Mammary epithelial cell (primary cell): ENCODE measurements at regions not wholly inside any gene's neighbourhood (a gene's known extent, or its start where the extent isn't known, plus 50 kb on each side); places are given as distances from the start of the nearest gene placed in this dataset.

ENCODE experiments used
- EZH2 ChIP-seq: IDR thresholded peaks from 2 replicates; pipeline ENCODE4 v1.6.1; 2012; ENCODE audit warnings: low read length, inconsistent platforms, borderline replicate concordance
- TF ChIP-seq, protein P1 (sequence below), 2 donors: IDR thresholded peaks in 1 of 2; conservative IDR thresholded peaks in 1 of 2; 2 replicates each; pipeline ENCODE4 v1.5.1; 2011 to 2012; ENCODE audit warnings: inconsistent platforms in 2 of 2, low read length in 2 of 2, mild to moderate bottlenecking in 2 of 2, control low read depth in 1 of 2, low read depth in 1 of 2; ENCODE audit not compliant: insufficient read depth in 1 of 2; ENCODE audit errors: extremely low read depth in 1 of 2

DNA sequence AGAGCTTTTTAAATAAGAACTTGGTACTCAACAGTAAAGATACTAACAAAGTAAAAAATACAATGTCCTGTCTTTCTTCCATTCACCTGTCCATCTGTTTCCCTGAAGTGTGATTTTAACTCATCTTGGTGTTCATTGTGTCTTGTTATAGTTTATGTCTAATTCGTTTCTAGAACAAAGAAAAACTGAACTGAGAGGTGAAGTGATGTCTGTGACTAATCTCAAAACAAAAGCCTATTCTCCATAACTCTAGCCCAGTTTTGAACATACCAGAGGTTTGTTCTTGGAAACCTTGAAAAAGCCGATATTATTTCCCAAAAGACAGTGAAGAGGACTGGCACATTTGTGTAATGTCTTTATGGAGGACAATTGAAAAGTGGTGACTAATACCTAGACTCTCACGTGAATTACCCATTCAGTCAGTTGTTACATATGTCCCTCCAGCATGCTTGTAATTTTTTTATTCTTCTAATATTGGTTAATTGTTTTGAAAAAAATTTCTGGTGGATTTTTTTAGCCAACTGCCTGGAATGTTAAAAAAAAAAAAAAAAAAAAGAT, 725.8 kb downstream of the SATB2 start:
- TF ChIP-seq, protein P1, sequence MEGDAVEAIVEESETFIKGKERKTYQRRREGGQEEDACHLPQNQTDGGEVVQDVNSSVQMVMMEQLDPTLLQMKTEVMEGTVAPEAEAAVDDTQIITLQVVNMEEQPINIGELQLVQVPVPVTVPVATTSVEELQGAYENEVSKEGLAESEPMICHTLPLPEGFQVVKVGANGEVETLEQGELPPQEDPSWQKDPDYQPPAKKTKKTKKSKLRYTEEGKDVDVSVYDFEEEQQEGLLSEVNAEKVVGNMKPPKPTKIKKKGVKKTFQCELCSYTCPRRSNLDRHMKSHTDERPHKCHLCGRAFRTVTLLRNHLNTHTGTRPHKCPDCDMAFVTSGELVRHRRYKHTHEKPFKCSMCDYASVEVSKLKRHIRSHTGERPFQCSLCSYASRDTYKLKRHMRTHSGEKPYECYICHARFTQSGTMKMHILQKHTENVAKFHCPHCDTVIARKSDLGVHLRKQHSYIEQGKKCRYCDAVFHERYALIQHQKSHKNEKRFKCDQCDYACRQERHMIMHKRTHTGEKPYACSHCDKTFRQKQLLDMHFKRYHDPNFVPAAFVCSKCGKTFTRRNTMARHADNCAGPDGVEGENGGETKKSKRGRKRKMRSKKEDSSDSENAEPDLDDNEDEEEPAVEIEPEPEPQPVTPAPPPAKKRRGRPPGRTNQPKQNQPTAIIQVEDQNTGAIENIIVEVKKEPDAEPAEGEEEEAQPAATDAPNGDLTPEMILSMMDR (conservative IDR thresholded peaks at IDR 0.05 in 1 of 2, IDR thresholded peaks at IDR 0.05 in 1 of 2; ENCODE audit: extremely low read depth in 1 of 2, insufficient read depth in 1 of 2, low read depth in 1 of 2, low read length in 2 of 2) = no peak
- no peak for TF ChIP-seq EZH2
